GM19455 (cell line): ENCODE measurements at regions not wholly inside any gene's neighbourhood (a gene's known extent, or its start where the extent isn't known, plus 50 kb on each side); places are given as distances from the start of the nearest gene placed in this dataset.
"Not testable (repeated sequence)": the region's sequence is repeated elsewhere in the genome, so short reads cannot be mapped to it uniquely, and the experiment has no call there.

Experiments
- ATAC-seq: cut with Tn5 transposase; IDR thresholded peaks from one replicate; pipeline ENCODE4 v1.9.1; 2021; ENCODE audit not compliant: unreplicated experiment

GRCh38 chr14:105771261-105772226 lies 245.2 kb downstream of the TMEM121 start:
- ATAC-seq: not testable (repeated sequence)

- not testable (repeated sequence) for ATAC-seq
Observed at GRCh38 chr14:105772710-105773250, 246.4 kb downstream of the TMEM121 start.

- no peak for ATAC-seq
Observed at GRCh38 chr14:105773584-105773983, 247.2 kb downstream of the TMEM121 start.

GRCh38 chr14:105774001-105774400 lies 247.6 kb downstream of the TMEM121 start:
- ATAC-seq: no peak

- ATAC-seq: not testable (repeated sequence)
Observed at GRCh38 chr14:105774585-105775348, 248.4 kb downstream of the TMEM121 start.

- not testable (repeated sequence) for ATAC-seq
Observed at GRCh38 chr14:105775349-105775923, 249.1 kb downstream of the TMEM121 start.

- not testable (repeated sequence) for ATAC-seq
Observed at GRCh38 chr14:105776112-105776511, 249.7 kb downstream of the TMEM121 start.

GRCh38 chr14:105776924-105777323 lies 250.5 kb downstream of the TMEM121 start:
- no peak for ATAC-seq

GRCh38 chr14:105783707-105784106 lies 257.3 kb downstream of the TMEM121 start:
- no peak for ATAC-seq

- ATAC-seq: no peak
Observed at GRCh38 chr14:105793836-105794235, 267.5 kb downstream of the TMEM121 start.

GRCh38 chr14:105797546-105797945 lies 271.2 kb downstream of the TMEM121 start:
- ATAC-seq: no peak

GRCh38 chr14:105805701-105806100 lies 279.3 kb downstream of the TMEM121 start:
- ATAC-seq: no peak

- ATAC-seq: no peak
Observed at GRCh38 chr14:105806568-105806967, 280.2 kb downstream of the TMEM121 start.

GRCh38 chr14:105817971-105818711 lies 291.8 kb downstream of the TMEM121 start:
- ATAC-seq: no peak

- no peak for ATAC-seq
Observed at GRCh38 chr14:105818712-105819005, 292.3 kb downstream of the TMEM121 start.

- no peak for ATAC-seq
Observed at GRCh38 chr14:105830171-105830570, 303.8 kb downstream of the TMEM121 start.

- no peak for ATAC-seq
Observed at GRCh38 chr14:105836160-105836559, 309.8 kb downstream of the TMEM121 start.

- ATAC-seq: no peak
Observed at GRCh38 chr14:105836730-105837129, 310.3 kb downstream of the TMEM121 start.

- no peak for ATAC-seq
Observed at GRCh38 chr14:105837349-105838063, 311.1 kb downstream of the TMEM121 start.

- no peak for ATAC-seq
Observed at GRCh38 chr14:105838107-105838506, 311.7 kb downstream of the TMEM121 start.
